ENCODE measurements at regions not wholly inside any gene's neighbourhood (a gene's known extent, or its start where the extent isn't known, plus 50 kb on each side); places are given as distances from the start of the nearest gene placed in this dataset.

DNA sequence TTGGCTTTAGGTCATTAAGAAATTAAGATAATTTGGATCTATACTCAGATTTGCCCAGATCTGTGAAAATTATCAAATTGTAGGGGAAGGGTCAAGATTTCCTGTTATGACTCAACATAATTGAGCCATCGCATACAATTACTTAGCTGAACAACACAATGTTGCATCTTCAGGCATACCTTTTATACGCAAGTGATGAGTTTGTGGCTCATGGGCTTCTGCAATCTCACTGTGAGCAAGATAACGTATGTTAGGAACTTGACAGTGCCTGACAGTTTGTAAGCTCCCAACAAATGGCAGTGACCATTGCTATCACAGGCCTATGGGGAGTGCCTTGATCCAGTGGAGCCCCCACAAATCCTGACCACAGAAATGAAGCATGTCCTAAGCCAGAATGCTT is 199.7 kb downstream of the BCAT1 start:
- Histone ChIP-seq H3K9ac (ENCODE audit: low read length) (no peak overlapping the region), H3K4me1 (ENCODE audit: insufficient read depth, low read length, severe bottlenecking) (no peaks in the 10 kb centered on the region), H3K4me3 (ENCODE audit: low read depth, low read length, poor library complexity, severe bottlenecking) (no peak overlapping the region), H3F3A (ENCODE audit: insufficient read depth, low read length) (no peaks in the 10 kb centered on the region), H3K27me3 (ENCODE audit: insufficient read depth, low read length) (no peaks in the 10 kb centered on the region), H2AFZ (ENCODE audit: low read length) (no peak overlapping the region), H3K79me2 (ENCODE audit: insufficient read depth, low read length) (no peaks in the 10 kb centered on the region), H3K36me3 (ENCODE audit: insufficient read depth, low read length) (no peaks in the 10 kb centered on the region), H3K9me2 (ENCODE audit: low read depth, low read length) (no peaks in the 10 kb centered on the region), H4K20me1 (ENCODE audit: insufficient read depth, low read length) (no peaks in the 10 kb centered on the region), H3K4me2 (ENCODE audit: low read length) (no peak overlapping the region), H3K9me3 (ENCODE audit: low read length) (no peaks in the 10 kb centered on the region), H3K27ac (ENCODE audit: low read depth, low read length, poor library complexity, severe bottlenecking) (no peak overlapping the region)
- TF ChIP-seq, protein P1, sequence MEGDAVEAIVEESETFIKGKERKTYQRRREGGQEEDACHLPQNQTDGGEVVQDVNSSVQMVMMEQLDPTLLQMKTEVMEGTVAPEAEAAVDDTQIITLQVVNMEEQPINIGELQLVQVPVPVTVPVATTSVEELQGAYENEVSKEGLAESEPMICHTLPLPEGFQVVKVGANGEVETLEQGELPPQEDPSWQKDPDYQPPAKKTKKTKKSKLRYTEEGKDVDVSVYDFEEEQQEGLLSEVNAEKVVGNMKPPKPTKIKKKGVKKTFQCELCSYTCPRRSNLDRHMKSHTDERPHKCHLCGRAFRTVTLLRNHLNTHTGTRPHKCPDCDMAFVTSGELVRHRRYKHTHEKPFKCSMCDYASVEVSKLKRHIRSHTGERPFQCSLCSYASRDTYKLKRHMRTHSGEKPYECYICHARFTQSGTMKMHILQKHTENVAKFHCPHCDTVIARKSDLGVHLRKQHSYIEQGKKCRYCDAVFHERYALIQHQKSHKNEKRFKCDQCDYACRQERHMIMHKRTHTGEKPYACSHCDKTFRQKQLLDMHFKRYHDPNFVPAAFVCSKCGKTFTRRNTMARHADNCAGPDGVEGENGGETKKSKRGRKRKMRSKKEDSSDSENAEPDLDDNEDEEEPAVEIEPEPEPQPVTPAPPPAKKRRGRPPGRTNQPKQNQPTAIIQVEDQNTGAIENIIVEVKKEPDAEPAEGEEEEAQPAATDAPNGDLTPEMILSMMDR (IDR thresholded peaks at IDR 0.05; ENCODE audit: low read length): no peak
- TF ChIP-seq EZH2 (IDR thresholded peaks at IDR 0.05; ENCODE audit: borderline replicate concordance, low read length): no peak

DNA sequence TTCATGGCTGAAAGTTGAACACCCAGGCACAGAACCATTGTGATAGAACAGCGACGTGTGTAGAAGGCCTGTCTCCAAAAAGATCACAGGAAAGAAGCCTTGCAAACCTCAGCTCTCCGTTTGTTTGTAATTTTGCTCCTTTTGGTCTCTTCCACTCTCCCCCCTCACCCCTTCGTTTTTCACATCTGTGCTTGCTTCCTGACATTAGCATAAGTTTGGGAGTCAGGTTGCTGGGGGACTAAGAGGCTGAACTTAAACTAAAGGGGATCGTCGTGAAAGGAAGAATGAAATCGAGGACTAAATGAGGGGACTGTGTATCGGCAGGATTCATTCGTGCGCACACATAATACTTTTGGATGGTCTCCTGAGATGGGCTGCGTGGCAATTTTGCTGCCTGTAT is 200.6 kb downstream of the BCAT1 start:
- Histone ChIP-seq H3K9ac (ENCODE audit: low read length) (no peak overlapping the region), H3K9me2 (ENCODE audit: low read depth, low read length) (no peaks in the 10 kb centered on the region), H3K79me2 (ENCODE audit: insufficient read depth, low read length) (no peaks in the 10 kb centered on the region), H3K4me3 (ENCODE audit: low read depth, low read length, poor library complexity, severe bottlenecking) (no peak overlapping the region), H3K36me3 (ENCODE audit: insufficient read depth, low read length) (no peaks in the 10 kb centered on the region), H3F3A (ENCODE audit: insufficient read depth, low read length) (no peaks in the 10 kb centered on the region), H2AFZ (ENCODE audit: low read length) (no peak overlapping the region), H3K4me1 (ENCODE audit: insufficient read depth, low read length, severe bottlenecking) (no peaks in the 10 kb centered on the region), H3K27ac (ENCODE audit: low read depth, low read length, poor library complexity, severe bottlenecking) (no peak overlapping the region), H3K4me2 (ENCODE audit: low read length) (no peak overlapping the region), H4K20me1 (ENCODE audit: insufficient read depth, low read length) (no peaks in the 10 kb centered on the region), H3K9me3 (ENCODE audit: low read length) (no peaks in the 10 kb centered on the region), H3K27me3 (ENCODE audit: insufficient read depth, low read length) (no peaks in the 10 kb centered on the region)
- TF ChIP-seq, protein P1 (IDR thresholded peaks at IDR 0.05; ENCODE audit: low read length): no peak
- TF ChIP-seq EZH2 (IDR thresholded peaks at IDR 0.05; ENCODE audit: borderline replicate concordance, low read length): no peak

DNA sequence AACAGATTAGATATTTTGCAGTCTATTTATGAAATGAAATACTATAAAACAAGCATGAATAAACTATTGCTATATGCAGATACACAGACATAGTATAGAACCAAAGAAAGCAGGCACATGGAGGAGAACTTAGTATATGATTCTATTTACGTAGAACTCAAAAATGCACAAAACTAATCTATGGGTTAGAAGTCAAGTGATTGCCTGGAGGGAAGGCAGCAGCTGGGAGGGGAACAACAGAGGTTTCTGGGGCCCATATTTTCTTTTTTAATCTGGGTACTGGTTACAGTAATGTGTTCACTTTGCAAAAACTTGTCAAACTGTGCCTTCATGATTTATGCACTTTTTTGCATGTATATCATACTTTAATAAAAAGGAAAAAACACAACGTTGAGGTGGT is 202.0 kb downstream of the BCAT1 start:
- Histone ChIP-seq H3K27ac (ENCODE audit: low read depth, low read length, poor library complexity, severe bottlenecking) (no peak overlapping the region), H3F3A (ENCODE audit: insufficient read depth, low read length) (no peaks in the 10 kb centered on the region), H3K9me3 (ENCODE audit: low read length) (no peaks in the 10 kb centered on the region), H3K4me3 (ENCODE audit: low read depth, low read length, poor library complexity, severe bottlenecking) (no peak overlapping the region), H3K4me2 (ENCODE audit: low read length) (no peak overlapping the region), H4K20me1 (ENCODE audit: insufficient read depth, low read length) (no peaks in the 10 kb centered on the region), H3K27me3 (ENCODE audit: insufficient read depth, low read length) (no peaks in the 10 kb centered on the region), H3K9ac (ENCODE audit: low read length) (no peak overlapping the region), H3K79me2 (ENCODE audit: insufficient read depth, low read length) (no peaks in the 10 kb centered on the region), H3K36me3 (ENCODE audit: insufficient read depth, low read length) (no peaks in the 10 kb centered on the region), H3K9me2 (ENCODE audit: low read depth, low read length) (no peaks in the 10 kb centered on the region), H2AFZ (ENCODE audit: low read length) (no peak overlapping the region), H3K4me1 (ENCODE audit: insufficient read depth, low read length, severe bottlenecking) (no peaks in the 10 kb centered on the region)
- no peak for TF ChIP-seq EZH2 (IDR thresholded peaks at IDR 0.05; ENCODE audit: borderline replicate concordance, low read length)
- TF ChIP-seq, protein P1 (IDR thresholded peaks at IDR 0.05; ENCODE audit: low read length): no peak
